Neural crest cell (in vitro differentiated cells): ENCODE measurements at regions not wholly inside any gene's neighbourhood (a gene's known extent, or its start where the extent isn't known, plus 50 kb on each side); places are given as distances from the start of the nearest gene placed in this dataset.
"Not testable (repeated sequence)": the region's sequence is repeated elsewhere in the genome, so short reads cannot be mapped to it uniquely, and the experiment has no call there.

Source experiments
- DNase-seq: peaks from one replicate; pipeline ENCODE4 v3.0.0; 2021; ENCODE audit warnings: low read depth, mixed read lengths, low spot score
- H3K27ac Mint-ChIP-seq: one replicate; pipeline ENCODE4 v1.8.0; 2021; ENCODE audit warnings: mild to moderate bottlenecking, mixed read lengths; ENCODE audit not compliant: unreplicated experiment
- H3K27me3 Mint-ChIP-seq: 2 replicates; pipeline ENCODE4 v1.8.0; 2021; ENCODE audit warnings: low read depth, mild to moderate bottlenecking, mixed read lengths
- H3K36me3 Mint-ChIP-seq: 2 replicates; pipeline ENCODE4 v1.8.0; 2021; ENCODE audit warnings: low read depth, mild to moderate bottlenecking, mixed read lengths
- H3K4me1 Mint-ChIP-seq: 2 replicates; pipeline ENCODE4 v1.8.0; 2021; ENCODE audit warnings: mixed read lengths
- H3K4me3 Mint-ChIP-seq: one replicate; pipeline ENCODE4 v1.8.0; 2021; ENCODE audit warnings: mild to moderate bottlenecking, mixed read lengths
- H3K9me3 Mint-ChIP-seq: 2 replicates; pipeline ENCODE4 v1.8.0; 2021; ENCODE audit warnings: mixed read lengths
- TF ChIP-seq, protein P1 (sequence below): fragments of 200-600 bp; sonication (generic); conservative IDR thresholded peaks from 2 replicates; pipeline ENCODE4 v1.5.0; 2021; ENCODE audit warnings: antibody characterized with exemption, mild to moderate bottlenecking

DNA sequence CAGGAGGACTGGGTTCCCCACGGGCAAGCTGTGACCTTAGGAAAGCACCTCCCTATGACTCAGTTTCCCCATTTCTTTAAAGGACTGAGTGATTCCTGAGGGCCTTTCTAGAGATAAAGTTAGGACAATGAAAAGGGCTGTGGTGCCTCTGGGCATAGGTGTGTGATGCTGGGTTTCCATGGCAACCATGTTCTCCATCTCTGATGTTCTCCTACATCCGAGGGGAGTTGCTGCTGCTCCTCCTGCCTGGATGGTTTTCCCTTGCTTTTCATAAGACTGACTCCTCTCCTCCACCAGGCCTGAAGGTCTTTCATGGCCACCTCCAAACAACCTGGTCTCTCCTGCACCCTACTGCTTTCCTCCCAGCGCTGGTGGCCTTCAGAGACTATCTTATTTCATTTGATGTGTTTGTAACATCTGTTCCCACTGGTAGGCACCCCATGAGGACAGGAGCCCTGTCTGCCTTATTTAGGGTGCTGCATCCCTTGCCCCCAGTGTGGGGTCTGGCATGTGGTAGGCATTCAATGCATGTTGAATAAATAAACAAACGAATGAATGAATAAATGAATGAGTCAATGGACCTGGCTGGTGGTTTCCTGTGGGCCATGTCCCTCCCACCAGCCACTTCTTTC is 112.2 kb upstream of the HAND1 start:
- no peaks in the 10 kb centered on the region for H3K9me3 Mint-ChIP-seq
- H3K27ac Mint-ChIP-seq, result no peak overlapping the region
- no peak overlapping the region for H3K4me3 Mint-ChIP-seq
- H3K27me3 Mint-ChIP-seq, result peaks cover 4% of the 10 kb centered on the region
- TF ChIP-seq, protein P1, sequence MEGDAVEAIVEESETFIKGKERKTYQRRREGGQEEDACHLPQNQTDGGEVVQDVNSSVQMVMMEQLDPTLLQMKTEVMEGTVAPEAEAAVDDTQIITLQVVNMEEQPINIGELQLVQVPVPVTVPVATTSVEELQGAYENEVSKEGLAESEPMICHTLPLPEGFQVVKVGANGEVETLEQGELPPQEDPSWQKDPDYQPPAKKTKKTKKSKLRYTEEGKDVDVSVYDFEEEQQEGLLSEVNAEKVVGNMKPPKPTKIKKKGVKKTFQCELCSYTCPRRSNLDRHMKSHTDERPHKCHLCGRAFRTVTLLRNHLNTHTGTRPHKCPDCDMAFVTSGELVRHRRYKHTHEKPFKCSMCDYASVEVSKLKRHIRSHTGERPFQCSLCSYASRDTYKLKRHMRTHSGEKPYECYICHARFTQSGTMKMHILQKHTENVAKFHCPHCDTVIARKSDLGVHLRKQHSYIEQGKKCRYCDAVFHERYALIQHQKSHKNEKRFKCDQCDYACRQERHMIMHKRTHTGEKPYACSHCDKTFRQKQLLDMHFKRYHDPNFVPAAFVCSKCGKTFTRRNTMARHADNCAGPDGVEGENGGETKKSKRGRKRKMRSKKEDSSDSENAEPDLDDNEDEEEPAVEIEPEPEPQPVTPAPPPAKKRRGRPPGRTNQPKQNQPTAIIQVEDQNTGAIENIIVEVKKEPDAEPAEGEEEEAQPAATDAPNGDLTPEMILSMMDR, result no peak
- H3K36me3 Mint-ChIP-seq, result no peaks in the 10 kb centered on the region
- no peak for DNase-seq
- H3K4me1 Mint-ChIP-seq, result no peaks in the 10 kb centered on the region

DNA sequence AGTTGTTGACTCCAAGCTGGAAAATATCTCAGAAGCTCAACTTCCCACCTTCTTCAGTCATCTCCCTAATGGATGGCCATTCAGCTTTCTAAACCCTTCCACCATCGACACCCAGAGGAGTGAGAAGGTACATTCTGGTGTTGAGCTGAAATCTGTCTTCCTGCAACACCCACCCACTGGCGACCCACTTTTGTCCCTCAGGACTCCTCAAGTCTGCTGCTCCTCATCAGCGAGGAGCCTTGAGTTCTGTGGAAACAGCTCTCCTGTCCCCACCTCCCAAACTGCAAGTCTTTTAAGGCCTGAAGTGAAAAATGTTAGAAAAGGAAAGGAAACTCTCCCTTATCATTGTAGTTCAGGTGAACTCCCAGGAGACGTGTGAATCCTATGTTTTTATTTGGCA is 111.5 kb upstream of the HAND1 start:
- Mint-ChIP-seq H3K36me3 (no peaks in the 10 kb centered on the region), H3K4me3 (no peak overlapping the region), H3K4me1 (no peaks in the 10 kb centered on the region), H3K27ac (no peak overlapping the region), H3K9me3 (no peaks in the 10 kb centered on the region), H3K27me3 (peaks cover 4% of the 10 kb centered on the region)
- TF ChIP-seq, protein P1, result no peak
- DNase-seq, result no peak

DNA sequence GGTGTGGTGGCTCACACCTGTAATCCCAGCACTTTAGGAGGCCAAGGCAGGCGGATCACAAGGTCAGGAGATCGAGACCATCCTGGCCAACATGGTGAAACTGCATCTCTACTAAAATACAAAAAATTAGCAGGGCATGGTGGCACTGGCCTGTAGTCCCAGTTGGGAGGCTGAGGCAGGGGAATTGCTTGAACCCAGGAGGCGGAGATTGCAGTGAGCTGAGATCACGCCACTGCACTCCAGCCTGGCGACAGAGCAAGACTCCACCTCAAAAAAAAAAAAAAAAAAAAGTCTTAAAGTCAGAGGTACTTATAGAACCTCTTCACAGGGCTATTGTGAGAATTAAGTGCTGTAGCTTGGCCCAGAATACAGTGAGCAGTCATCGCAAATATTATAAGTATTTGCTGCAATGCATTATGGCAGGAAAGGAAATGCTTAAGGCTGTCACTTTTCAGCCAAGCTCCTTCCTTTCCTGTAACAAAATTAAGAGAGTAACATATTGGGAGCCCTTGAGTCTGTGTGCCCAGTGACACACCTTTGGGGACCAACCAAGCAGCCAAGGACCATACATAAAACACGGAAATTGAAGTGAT is 110.9 kb upstream of the HAND1 start:
- not testable (repeated sequence) for H3K36me3 Mint-ChIP-seq, H3K27ac Mint-ChIP-seq, DNase-seq, H3K4me1 Mint-ChIP-seq, H3K27me3 Mint-ChIP-seq, H3K4me3 Mint-ChIP-seq, H3K9me3 Mint-ChIP-seq

DNA sequence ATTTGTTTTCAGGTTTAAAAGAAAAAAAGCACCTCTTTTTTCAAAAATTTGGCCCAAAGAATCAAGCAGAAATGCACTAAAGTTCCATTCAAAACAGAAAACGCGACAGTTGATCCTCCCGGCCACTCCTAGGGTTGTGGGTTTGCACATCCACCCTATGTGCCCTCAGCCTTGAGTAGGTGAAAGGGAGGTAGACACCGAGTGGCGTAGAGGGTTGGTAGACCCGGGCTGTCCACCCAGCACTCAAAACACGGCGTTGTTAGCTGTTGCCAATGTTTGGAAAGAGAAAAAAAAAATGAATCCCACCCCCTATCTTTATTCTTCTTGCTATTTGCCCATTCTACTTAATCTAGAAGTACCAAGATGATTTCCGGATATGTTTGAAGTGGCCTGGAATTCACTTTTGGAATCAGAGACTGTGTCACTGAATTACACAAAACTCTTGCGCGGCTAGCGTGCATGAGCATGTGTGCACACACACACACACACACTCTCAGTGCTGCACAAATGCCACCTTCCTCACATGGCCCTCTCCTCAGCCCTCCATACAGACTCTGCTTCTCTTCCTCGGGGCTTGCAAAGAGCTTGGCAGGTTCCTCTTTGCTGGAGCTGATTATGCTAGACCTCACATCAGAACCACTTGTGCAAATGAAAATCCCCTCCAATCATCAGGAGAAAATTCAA is 110.2 kb upstream of the HAND1 start:
- peaks cover 8% of the 10 kb centered on the region for H3K27me3 Mint-ChIP-seq
- H3K9me3 Mint-ChIP-seq, result no peaks in the 10 kb centered on the region
- H3K4me3 Mint-ChIP-seq, result no peak overlapping the region
- no peaks in the 10 kb centered on the region for H3K4me1 Mint-ChIP-seq
- TF ChIP-seq, protein P1, result no peak
- peak overlapping the region; percentile 7 for H3K27ac Mint-ChIP-seq
- no peak for DNase-seq
- H3K36me3 Mint-ChIP-seq, result no peaks in the 10 kb centered on the region

DNA sequence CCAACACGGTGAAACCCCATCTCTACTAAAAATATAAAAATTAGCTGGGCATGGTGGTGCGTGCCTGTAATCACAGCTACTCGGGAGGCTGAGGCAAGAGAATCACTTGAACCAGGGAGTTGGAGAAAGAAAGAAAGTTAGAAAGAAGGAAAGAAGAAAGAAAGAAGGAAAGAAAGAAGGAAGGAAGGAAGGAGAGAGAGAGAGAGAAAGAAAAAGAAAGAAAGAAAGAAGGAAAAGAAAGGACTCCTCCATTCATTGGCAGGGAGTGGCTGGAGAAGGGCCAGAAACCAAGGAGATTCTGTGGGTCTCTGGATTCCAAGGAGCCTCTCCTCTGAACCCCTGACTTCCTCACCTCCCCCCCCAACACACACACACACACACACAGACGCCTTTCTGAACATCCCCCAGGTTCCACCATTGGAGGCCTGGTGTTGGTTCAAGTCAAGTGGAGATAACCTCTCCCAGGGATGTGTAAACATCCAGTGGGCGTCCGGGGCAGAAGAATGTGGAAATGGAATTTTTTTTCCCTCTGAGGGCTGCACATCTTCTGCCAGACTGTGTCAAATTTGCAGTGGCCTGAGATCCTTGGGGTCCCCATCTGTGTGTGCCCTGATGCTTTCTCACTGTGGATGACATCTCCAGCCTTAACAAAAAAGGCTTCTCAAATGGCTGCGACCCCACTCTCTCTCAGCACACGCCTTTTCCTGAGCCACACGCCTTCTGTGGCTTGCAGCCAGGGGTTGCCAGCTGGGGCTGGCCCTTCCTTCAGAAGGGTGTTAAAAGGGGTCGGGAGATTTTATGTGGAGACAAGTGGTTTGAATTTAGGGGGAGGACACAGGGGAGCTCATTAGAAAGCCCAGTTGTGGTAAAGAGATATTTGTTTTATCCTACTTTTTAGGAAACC is 109.3 kb upstream of the HAND1 start:
- H3K9me3 Mint-ChIP-seq, result no peaks in the 10 kb centered on the region
- H3K36me3 Mint-ChIP-seq, result no peaks in the 10 kb centered on the region
- no peak for DNase-seq
- H3K4me1 Mint-ChIP-seq, result no peaks in the 10 kb centered on the region
- H3K4me3 Mint-ChIP-seq, result no peak overlapping the region
- TF ChIP-seq, protein P1, result no peak
- peaks cover 8% of the 10 kb centered on the region for H3K27me3 Mint-ChIP-seq
- no peak overlapping the region for H3K27ac Mint-ChIP-seq
